Suprapubic skin (tissue), 3 donors: ENCODE measurements at regions not wholly inside any gene's neighbourhood (a gene's known extent, or its start where the extent isn't known, plus 50 kb on each side); places are given as distances from the start of the nearest gene placed in this dataset.

ENCODE experiments used
- CTCF ChIP-seq, 2 donors: fragments of 200-600 bp in 1 of 2; fragments of 450-650 bp in 1 of 2; sonication (generic) in 1 of 2; IDR thresholded peaks; one replicate each; pipeline ENCODE4 v1.5.1; 2016 to 2019; ENCODE audit warnings: antibody characterized with exemption in 2 of 2, mild to moderate bottlenecking in 1 of 2, moderate library complexity in 1 of 2
- EP300 ChIP-seq: sonication (generic); formaldehyde crosslinking; IDR thresholded peaks from one replicate; pipeline ENCODE4 v1.6.1; 2017; ENCODE audit warnings: antibody characterized with exemption
- POLR2A ChIP-seq, 2 donors: fragments of 450-650 bp; IDR thresholded peaks; one replicate each; pipeline ENCODE4 v1.6.1; 2017; ENCODE audit warnings: antibody characterized with exemption in 2 of 2, mild to moderate bottlenecking in 2 of 2, moderate library complexity in 2 of 2

- TF ChIP-seq CTCF (IDR thresholded peaks at IDR 0.05) (no peak), EP300 (no peak), POLR2A (IDR thresholded peaks at IDR 0.05) (no peak)
Observed at GRCh38 chr3:104549099-104549714, 817.5 kb upstream of the ALCAM start.
